Gastroesophageal sphincter (tissue), 4 donors: ENCODE measurements at regions not wholly inside any gene's neighbourhood (a gene's known extent, or its start where the extent isn't known, plus 50 kb on each side); places are given as distances from the start of the nearest gene placed in this dataset.
"Not testable (repeated sequence)": the region's sequence is repeated elsewhere in the genome, so short reads cannot be mapped to it uniquely, and the experiment has no call there.

Experiments
- ATAC-seq: fragments of 150-250 bp; one replicate; pipeline ENCODE4 v1.9.1; 2016; ENCODE audit warnings: mild to moderate bottlenecking, moderate library complexity
- H3K27ac ChIP-seq, 4 donors: fragments of 200-600 bp; sonication (generic) in 3 of 4; 1 replicate in 3 of 4; 2 replicates in 1 of 4; pipeline ENCODE4 v1.5.1; 2016 to 2019
- H3K27me3 ChIP-seq: fragments of 200-600 bp; sonication (generic); one replicate; pipeline ENCODE4 v1.5.1; 2019
- H3K36me3 ChIP-seq, 2 donors: fragments of 200-600 bp; sonication (generic); one replicate each; pipeline ENCODE4 v1.5.1; 2019; ENCODE audit warnings: control low read depth in 1 of 2
- H3K4me1 ChIP-seq, 3 donors: fragments of 200-600 bp; sonication (generic); 1 replicate in 2 of 3; 2 replicates in 1 of 3; pipeline ENCODE4 v1.5.1; 2016 to 2019; ENCODE audit warnings: control low read depth in 2 of 3
- H3K4me3 ChIP-seq, 2 donors: fragments of 200-600 bp; sonication (generic); one replicate each; pipeline ENCODE4 v1.5.1; 2019; ENCODE audit warnings: mild to moderate bottlenecking in 1 of 2, moderate library complexity in 1 of 2
- H3K9me3 ChIP-seq, 3 donors: fragments of 200-600 bp; sonication (generic); one replicate each; pipeline ENCODE4 v1.5.1; 2017 to 2019; ENCODE audit warnings: control low read depth in 2 of 3
- EP300 ChIP-seq: sonication (generic); formaldehyde crosslinking; IDR thresholded peaks from one replicate; pipeline ENCODE4 v1.6.1; 2017; ENCODE audit warnings: antibody characterized with exemption, mild to moderate bottlenecking
- POLR2A ChIP-seq, 2 donors: fragments of 450-650 bp; IDR thresholded peaks; one replicate each; pipeline ENCODE4 v1.6.1; 2017; ENCODE audit warnings: antibody characterized with exemption in 2 of 2, mild to moderate bottlenecking in 2 of 2, moderate library complexity in 1 of 2
- POLR2AphosphoS5 ChIP-seq: sonication (generic); formaldehyde crosslinking; IDR thresholded peaks from one replicate; pipeline ENCODE4 v1.6.1; 2017; ENCODE audit warnings: antibody characterized with exemption
- WGBS, 2 donors: methylation state at CpG; one replicate each; pipeline ENCODE4 v1.1.5; 2018; ENCODE audit warnings: low coverage in 1 of 2; 5-methylcytosine and 5-hydroxymethylcytosine counted together
- TF ChIP-seq, protein P1 (sequence below), 4 experiments: fragments of 200-600 bp in 2 of 4; fragments of 450-650 bp in 2 of 4; sonication (generic) in 1 of 4; IDR thresholded peaks; one replicate each; pipeline ENCODE4 v1.5.1; 2017 to 2019; ENCODE audit warnings: antibody characterized with exemption in 4 of 4, mild to moderate bottlenecking in 2 of 4, moderate library complexity in 2 of 4

DNA sequence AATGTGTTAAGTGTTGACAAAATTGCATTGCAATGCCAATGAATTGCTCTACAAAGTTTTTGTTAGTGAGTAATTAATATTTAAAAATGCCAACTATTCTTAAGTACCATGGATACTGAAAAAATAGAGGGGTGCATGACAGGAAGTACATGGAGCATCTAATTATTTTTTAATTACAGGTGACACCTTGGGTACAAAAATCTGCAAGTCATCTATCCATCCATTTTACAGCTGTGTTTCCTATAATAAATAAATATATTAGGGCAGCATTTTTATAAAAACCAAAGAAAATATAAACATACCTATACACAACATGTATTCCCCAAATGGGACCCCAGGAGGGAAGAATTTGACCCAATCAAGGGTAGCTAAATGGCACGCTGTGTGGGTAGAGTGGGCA lies 304.6 kb downstream of the XPNPEP1 start:
- Histone ChIP-seq H3K27ac (no peak overlapping the region), H3K27me3 (no peaks in the 10 kb centered on the region), H3K9me3 (no peaks in the 10 kb centered on the region), H3K36me3 (no peaks in the 10 kb centered on the region), H3K4me1 (no peaks in the 10 kb centered on the region), H3K4me3 (no peak overlapping the region)
- TF ChIP-seq, protein P1, sequence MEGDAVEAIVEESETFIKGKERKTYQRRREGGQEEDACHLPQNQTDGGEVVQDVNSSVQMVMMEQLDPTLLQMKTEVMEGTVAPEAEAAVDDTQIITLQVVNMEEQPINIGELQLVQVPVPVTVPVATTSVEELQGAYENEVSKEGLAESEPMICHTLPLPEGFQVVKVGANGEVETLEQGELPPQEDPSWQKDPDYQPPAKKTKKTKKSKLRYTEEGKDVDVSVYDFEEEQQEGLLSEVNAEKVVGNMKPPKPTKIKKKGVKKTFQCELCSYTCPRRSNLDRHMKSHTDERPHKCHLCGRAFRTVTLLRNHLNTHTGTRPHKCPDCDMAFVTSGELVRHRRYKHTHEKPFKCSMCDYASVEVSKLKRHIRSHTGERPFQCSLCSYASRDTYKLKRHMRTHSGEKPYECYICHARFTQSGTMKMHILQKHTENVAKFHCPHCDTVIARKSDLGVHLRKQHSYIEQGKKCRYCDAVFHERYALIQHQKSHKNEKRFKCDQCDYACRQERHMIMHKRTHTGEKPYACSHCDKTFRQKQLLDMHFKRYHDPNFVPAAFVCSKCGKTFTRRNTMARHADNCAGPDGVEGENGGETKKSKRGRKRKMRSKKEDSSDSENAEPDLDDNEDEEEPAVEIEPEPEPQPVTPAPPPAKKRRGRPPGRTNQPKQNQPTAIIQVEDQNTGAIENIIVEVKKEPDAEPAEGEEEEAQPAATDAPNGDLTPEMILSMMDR (IDR thresholded peaks at IDR 0.05): no peak
- no peak for TF ChIP-seq POLR2A (IDR thresholded peaks at IDR 0.05)
- no peak for ATAC-seq
- WGBS, 2 donors: 92% methylated on average over 1 of the region's 1 CpG; no CpG with 5 or more reads in 1 of the 2 donors

DNA sequence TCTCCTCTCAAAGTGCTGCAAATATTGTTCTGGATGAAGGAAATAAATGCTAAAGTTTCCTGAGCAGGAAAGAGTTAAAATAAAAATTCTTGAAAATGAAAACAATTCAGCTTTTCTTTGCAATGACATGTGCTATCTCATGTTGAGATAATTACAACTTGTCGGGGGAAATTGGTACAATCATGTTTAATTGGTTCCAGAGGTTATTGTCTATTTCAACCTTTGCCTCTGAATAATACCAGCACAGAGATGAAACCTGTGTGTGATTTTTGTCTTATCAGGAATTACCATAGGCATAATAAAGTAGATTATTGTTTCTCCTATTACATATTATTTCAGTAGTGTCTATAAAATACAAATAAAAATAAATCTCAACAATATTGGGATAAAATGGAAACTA lies 305.0 kb downstream of the XPNPEP1 start:
- no peak overlapping the region for H3K27ac ChIP-seq
- H3K4me1 ChIP-seq: no peaks in the 10 kb centered on the region
- H3K9me3 ChIP-seq: no peaks in the 10 kb centered on the region
- no peak overlapping the region for H3K4me3 ChIP-seq
- WGBS, 2 donors: 0% methylated on average over 1 of the region's 1 CpG
- ATAC-seq: no peak
- H3K36me3 ChIP-seq: no peaks in the 10 kb centered on the region
- TF ChIP-seq POLR2AphosphoS5: no peak
- TF ChIP-seq POLR2A (IDR thresholded peaks at IDR 0.05): no peak
- TF ChIP-seq, protein P1 (IDR thresholded peaks at IDR 0.05): no peak
- TF ChIP-seq EP300: no peak
- no peaks in the 10 kb centered on the region for H3K27me3 ChIP-seq

DNA sequence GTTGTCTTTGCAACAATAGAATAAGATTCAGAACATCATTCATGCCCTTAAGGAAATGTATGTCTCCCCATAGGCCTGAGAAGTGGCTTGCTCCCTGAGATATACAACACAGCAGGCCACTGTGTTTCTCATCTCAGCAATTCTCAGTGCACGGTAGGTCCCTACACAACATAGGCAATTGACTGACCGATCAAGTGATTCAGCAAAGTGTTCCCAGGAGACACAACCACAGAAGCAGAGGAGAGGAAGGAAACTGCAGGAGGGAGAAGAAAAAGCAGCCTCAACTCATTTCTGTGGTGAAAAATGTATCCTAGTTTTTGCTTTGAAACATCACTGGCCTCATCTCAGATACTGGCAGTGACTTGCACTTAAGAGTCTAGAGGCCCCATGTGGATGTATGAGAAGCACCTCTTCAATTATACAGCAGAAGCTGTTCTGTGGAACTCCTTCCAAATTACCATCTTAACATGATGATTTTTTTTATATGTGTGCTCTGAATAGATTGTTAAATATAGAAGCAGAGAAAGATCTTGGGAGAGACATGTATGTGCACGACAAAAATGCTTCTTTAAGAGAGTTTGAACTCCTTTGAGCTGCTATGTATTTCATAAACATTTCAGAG lies 306.8 kb downstream of the XPNPEP1 start:
- 33 to 43% methylated on average over 1 to 3 of the region's 3 CpGs for WGBS, 2 donors
- TF ChIP-seq, protein P1 (IDR thresholded peaks at IDR 0.05): no peak
- TF ChIP-seq POLR2A (IDR thresholded peaks at IDR 0.05) (no peak), POLR2AphosphoS5 (no peak), EP300 (no peak)
- Histone ChIP-seq H3K36me3 (no peaks in the 10 kb centered on the region), H3K9me3 (peaks cover 0 to 8% (median 0%) of the 10 kb centered on the region in 3 donors), H3K4me1 (no peaks in the 10 kb centered on the region), H3K27ac (no peak overlapping the region), H3K4me3 (no peak overlapping the region), H3K27me3 (no peaks in the 10 kb centered on the region)
- ATAC-seq: no peak

DNA sequence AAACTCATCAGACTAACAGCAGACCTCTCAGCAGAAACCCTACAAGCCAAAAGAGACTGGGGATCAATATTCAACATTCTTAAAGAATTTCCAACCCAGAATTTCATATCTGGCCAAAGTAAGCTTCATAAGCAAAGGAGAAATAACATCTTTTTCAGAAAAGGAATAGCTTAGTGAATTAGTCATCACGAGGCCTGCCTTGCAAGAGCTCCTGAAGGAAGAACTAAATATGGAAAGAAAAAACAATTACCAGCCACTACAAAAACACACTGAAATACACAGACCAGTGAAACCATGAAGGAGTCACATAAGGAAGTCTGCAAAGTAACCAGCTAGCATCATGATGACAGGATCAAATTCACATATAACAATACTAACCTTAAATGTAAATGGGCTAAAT lies 328.0 kb downstream of the XPNPEP1 start:
- H3K9me3 ChIP-seq, H3K27ac ChIP-seq, H3K27me3 ChIP-seq, ATAC-seq, H3K4me1 ChIP-seq, H3K4me3 ChIP-seq, H3K36me3 ChIP-seq: not testable (repeated sequence)
- 50 to 60% methylated on average over 1 of the region's 1 CpG for WGBS, 2 donors

DNA sequence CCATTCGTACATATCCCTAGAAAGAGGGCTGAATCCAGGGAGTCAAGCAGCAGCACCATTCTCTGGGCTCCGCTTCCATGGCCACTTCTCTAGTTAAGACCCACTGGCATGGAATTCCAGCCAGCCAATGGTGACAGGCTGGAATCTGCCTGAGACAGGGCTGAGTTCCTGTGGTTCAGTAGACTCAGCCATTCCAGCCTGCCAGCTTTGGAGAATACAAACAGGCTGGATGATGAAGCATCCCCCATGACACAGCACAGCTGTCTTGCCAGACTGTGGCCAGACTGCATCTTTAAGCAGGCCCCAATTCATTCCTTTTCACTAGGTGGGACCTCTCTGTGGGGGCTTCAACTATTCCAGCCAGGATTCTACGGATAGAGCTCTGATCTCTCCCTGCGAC lies 329.6 kb downstream of the XPNPEP1 start:
- Histone ChIP-seq H3K27ac (no peak overlapping the region), H3K27me3 (no peaks in the 10 kb centered on the region), H3K4me1 (no peaks in the 10 kb centered on the region), H3K9me3 (peaks cover 0 to 3% (median 0%) of the 10 kb centered on the region in 3 donors), H3K36me3 (no peaks in the 10 kb centered on the region), H3K4me3 (no peak overlapping the region)
- TF ChIP-seq POLR2A (IDR thresholded peaks at IDR 0.05) (no peak), EP300 (no peak), POLR2AphosphoS5 (no peak)
- TF ChIP-seq, protein P1 (IDR thresholded peaks at IDR 0.05): no peak
- ATAC-seq: no peak
- WGBS, 2 donors: no CpG with 5 or more reads among the region's 4 CpGs
